DMS53 (cell line): ENCODE measurements at regions not wholly inside any gene's neighbourhood (a gene's known extent, or its start where the extent isn't known, plus 50 kb on each side); places are given as distances from the start of the nearest gene placed in this dataset.
"Not testable (repeated sequence)": the region's sequence is repeated elsewhere in the genome, so short reads cannot be mapped to it uniquely, and the experiment has no call there.

Experiments used
- DNase-seq: peaks from one replicate; lab custom pipeline; 2025; lab: John Stamatoyannopoulos, UW

GRCh38 chr12:116327992-116328391 lies 50.5 kb upstream of the MED13L start:
- DNase-seq: not testable (repeated sequence)

- no peak for DNase-seq
These were observed 54.4 kb upstream of the MED13L start for GRCh38 chr12:116331876-116332275.

- DNase-seq: peak; percentile 81
These were observed 55.4 kb upstream of the MED13L start for GRCh38 chr12:116332705-116333380.

GRCh38 chr12:116333402-116333801 lies 55.9 kb upstream of the MED13L start:
- no peak for DNase-seq

DNA sequence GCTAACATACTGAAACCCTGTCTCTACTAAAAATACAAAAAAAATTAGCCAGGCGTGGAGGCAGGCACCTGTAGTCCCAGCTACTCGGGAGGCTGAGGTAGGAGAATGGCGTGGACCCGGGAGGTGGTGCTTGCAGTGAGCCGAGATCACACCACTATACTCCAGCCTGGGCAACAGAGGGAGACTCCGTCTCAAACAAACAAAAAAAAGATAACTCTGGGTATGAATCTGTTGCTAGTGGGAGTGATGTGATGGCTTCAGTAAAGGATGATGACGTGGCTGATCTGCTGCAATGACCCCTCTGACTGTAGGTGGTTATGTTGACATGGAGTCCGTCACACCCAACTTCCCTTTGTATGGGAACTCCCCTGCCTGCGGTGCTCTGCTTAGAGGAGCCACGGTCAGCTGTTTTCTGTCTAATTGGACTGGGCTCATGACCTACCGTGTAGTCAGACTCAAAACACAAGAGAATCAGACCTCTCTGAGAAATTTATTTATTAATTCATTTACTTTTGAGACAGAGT lies 59.1 kb upstream of the MED13L start:
- no peak for DNase-seq

DNA sequence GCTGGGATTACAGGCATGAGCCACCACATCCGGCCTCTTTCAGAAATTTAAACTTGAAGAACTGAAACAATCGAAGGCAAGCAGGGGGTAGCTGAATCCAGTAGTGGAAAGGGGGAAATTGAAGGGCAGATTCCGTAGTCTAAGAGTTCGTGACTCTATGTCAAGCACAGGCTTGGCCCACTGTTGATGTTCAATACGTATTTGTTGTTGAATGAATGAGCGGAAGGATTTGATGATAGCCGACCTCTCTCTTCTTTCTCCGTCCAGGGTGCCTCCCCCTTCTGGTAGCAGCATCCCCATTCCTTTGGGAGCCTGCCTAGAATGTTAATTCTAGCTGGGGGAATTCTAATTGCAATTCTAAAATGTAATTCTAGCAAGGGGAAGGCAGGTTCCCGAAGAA lies 59.8 kb upstream of the MED13L start:
- DNase-seq: no peak

- DNase-seq: no peak
These were observed 60.8 kb upstream of the MED13L start for GRCh38 chr12:116338064-116338846.

- DNase-seq: no peak
These were observed 61.6 kb upstream of the MED13L start for GRCh38 chr12:116339062-116339461.

GRCh38 chr12:116339800-116340371 lies 62.4 kb upstream of the MED13L start:
- DNase-seq: no peak

DNA sequence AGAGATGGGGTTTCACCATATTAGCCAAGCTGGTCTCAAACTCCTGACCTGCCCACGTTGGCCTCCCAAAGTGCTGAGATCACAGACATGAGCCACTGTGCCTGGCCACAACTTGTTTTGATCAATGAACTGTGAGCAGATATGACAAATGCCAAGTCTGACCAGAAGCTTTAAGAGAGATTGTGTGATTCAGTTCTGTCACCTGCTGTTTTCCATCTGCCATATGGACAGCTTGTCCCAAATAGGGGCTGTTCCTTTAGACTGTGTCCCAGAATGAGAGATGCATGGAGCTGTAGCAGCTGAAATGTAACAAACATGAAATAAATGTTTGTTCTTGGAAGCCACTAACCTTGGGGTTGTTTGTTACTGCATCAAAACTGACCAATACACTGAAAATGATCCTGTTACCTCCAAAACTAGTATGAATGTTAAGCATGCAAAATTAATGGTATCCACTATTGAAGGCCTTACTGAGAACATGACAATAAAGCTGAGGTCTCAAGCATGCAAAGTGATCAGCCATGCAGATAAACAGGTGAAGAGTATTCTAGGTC lies 65.9 kb upstream of the MED13L start:
- DNase-seq: no peak

DNA sequence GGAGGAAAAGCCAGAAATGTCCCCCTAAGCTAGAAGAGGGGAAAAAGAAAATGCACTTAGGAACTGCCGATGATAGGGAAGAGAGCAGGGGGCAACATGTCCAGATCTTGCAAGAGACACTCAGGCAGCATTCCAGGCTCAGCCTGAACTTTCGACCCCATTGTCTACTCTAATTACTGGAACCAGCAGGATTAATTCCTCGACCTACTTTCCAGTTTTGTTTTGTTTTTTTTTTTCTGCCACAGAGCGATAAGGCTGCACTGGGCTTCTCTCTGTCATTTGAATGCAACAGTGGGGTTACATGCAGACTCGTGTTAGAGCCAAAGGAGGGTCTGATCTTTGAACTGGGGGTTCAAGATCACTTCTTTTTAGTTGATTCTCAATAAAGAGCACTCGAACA lies 68.7 kb upstream of the MED13L start:
- DNase-seq: no peak

- DNase-seq: peak; percentile 49
These were observed 69.2 kb upstream of the MED13L start for GRCh38 chr12:116346741-116347140.

- DNase-seq: no peak
These were observed 69.8 kb upstream of the MED13L start for GRCh38 chr12:116347265-116347664.

DNA sequence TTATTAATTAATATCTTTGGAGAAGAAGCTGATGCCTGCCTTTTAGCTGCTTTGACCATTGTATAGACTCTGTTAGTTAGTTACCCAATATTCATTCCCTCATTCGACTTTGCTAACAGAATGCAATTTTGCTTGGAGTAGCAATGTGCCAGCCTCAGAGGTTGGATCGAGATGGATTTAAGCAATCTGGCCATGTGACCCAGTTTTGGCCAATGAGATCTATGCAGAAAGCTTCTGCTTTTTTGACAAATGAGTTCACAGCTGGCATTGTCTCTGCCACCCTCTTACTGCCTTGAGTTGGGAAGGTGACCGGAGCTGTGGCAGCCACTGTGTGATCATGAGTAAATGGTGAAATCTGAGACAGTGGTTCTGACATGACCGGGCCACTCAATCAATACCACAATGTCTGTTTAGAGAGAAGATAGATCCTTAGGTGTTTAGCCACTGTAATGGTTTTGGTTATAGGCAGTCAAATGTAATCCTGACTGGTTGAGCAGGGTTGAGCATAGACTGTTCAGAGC lies 74.9 kb upstream of the MED13L start:
- no peak for DNase-seq

GRCh38 chr12:116353958-116354357 lies 76.5 kb upstream of the MED13L start:
- no peak for DNase-seq

- DNase-seq: no peak
These were observed 77.0 kb upstream of the MED13L start for GRCh38 chr12:116354534-116354933.

DNA sequence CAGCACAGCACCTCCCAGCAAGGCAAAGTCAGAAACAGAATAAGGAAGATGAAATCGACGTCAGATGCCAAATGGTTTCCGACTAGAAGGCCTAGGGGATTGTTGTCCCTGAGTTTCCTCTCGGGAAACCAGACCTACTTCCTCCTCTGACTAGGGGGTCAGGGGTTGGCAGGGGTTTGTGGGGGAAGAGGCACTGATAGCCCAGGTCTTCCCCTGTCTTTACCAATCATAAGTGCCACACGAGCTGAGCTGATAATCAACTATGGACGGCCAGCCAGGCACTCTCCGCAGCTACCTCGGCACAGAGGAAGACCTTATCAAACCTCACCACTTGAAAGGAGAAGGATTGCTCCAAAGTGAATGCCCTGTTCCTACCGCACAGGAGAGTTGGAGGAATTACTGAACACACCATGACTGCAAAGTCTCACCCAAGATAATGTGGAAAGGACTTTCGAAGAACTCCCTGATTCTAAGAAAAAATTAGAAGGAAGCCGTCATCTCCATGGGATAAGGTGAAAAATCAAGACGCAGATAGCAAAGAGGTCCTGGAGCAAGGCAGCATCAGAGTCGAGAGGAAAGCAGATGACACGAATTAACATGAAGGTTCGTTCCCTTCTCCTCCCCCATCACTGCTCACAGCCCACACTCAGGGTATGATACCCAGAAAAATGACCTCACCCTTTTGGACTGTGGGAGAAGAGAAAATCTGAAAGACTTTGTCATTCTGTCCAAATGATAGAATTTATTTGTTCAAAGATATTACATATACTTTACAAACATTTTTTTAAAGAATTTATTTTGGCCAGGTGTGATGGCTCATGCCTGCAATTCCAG lies 77.7 kb upstream of the MED13L start:
- no peak for DNase-seq

DNA sequence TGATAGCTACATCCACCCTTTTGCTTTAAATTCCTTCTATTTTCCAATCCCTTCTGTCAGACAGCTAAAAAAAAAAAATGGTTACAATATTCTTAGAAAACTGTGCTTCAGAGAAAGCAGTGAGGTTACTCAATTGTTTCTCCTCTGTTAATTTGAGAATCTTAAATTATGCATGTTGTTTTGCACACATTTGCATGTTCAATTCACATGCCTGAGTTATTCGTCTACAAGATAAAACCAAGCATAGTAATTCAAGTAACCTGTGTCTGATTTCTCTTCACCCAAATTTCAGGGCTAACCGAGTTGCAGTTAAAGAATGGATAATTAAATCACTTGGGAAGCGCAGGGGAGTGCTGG lies 81.0 kb upstream of the MED13L start:
- DNase-seq: no peak

GRCh38 chr12:116358893-116359761 lies 81.6 kb upstream of the MED13L start:
- peak; percentile 99 for DNase-seq

DNA sequence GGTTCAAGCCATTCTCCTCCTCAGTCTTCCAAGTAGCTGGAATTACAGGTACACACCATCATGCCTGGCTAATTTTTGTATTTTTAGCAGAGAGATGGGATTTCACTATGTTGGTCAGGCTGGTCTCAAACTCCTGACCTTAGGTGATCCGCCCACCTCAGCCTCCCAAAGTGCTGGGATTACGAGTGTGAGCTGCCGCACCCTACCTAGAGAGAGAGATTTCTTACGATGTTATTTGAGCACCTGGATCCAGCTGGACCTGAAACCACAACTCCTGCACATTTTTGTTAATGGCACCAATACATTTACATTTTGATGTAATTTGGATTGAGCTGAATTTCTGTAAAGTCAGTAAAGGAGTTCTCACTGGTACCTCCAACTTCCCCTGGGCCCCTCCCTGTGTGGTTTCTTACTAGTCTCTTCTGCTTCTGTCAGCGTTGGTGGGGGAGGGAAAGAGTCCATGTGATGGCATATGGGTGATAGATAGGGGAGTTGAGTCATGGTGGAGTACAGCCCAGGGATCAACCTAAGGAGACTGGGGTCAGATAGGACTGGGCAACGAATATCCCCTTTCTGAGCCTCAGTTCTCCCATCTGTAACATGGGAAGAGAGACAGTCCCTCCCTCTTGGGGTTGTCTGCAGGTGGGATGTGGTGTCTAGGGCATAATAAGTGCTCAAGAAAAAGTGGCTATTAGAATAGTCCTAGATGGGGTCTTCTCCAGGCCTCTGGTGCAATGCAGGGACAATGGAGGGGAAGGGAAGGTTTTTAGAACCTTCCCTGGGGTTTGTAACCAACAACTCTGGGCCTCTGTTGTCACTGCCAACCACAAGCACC lies 83.3 kb upstream of the MED13L start:
- DNase-seq: peak; percentile 52
